Spleen (tissue), 7 donors: ENCODE measurements at regions not wholly inside any gene's neighbourhood (a gene's known extent, or its start where the extent isn't known, plus 50 kb on each side); places are given as distances from the start of the nearest gene placed in this dataset.

Experiments used
- CTCF ChIP-seq, 11 experiments: fragments of 200-600 bp in 7 of 11; fragments of 450-650 bp in 4 of 11; sonication (generic) in 4 of 11; IDR thresholded peaks in 8 of 11; conservative IDR thresholded peaks in 3 of 11; 1 replicate in 7 of 11; 2 replicates in 4 of 11; pipeline versions ENCODE4 v1.4.0 to v1.8.0; 2016 to 2021; ENCODE audit warnings: antibody characterized with exemption in 11 of 11, inconsistent platforms in 4 of 11, mild to moderate bottlenecking in 1 of 11
- POLR2A ChIP-seq, 3 donors: fragments of 450-650 bp; IDR thresholded peaks; one replicate each; pipeline ENCODE4 v1.5.1; 2017; ENCODE audit warnings: antibody characterized with exemption in 3 of 3, mild to moderate bottlenecking in 1 of 3
- donor health status: DM: no; HTN: no; CAD: no; lungs with moderate emphysema.
- donor health status: DM: no; HTN: no; CAD: no.
- donor health status: DM: no; HTN: no; CAD: no.

DNA sequence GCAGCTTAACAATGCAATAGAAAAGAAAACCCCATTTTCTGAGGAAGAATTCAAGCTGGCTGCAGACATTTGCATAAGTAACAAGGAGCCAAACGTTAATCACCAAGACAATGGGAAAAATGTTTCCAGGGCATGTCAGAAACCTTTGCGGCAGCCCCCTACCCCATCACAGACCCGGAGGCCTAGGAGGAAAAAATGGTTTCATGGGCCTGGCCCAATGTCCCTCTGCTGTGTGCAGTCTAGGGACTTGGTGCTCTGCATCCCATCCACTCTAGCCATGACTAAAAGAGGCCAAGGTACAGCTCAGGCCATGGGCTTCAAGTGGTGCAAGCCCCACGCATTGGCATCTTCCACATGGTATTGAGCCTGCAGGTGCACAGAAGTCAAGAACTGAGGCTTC is 147.0 kb upstream of the NR3C2 start:
- TF ChIP-seq CTCF (IDR thresholded peaks at IDR 0.05 in 8 of 11, conservative IDR thresholded peaks at IDR 0.05 in 3 of 11): no peak
- no peak for TF ChIP-seq POLR2A (IDR thresholded peaks at IDR 0.05)
